NCI-H1436 (cell line): ENCODE measurements at regions not wholly inside any gene's neighbourhood (a gene's known extent, or its start where the extent isn't known, plus 50 kb on each side); places are given as distances from the start of the nearest gene placed in this dataset.

Source experiments
- DNase-seq: peaks from one replicate; lab custom pipeline; 2025; lab: John Stamatoyannopoulos, UW

GRCh38 chr10:57015595-57016318 lies 654.7 kb upstream of the ZWINT start:
- DNase-seq: no peak

- DNase-seq: no peak
These were observed 654.1 kb upstream of the ZWINT start for GRCh38 chr10:57015187-57015586.

GRCh38 chr10:57014758-57015157 lies 653.7 kb upstream of the ZWINT start:
- DNase-seq: no peak

- DNase-seq: no peak
These were observed 647.1 kb upstream of the ZWINT start for GRCh38 chr10:57008189-57008588.

- no peak for DNase-seq
These were observed 630.6 kb upstream of the ZWINT start for GRCh38 chr10:56991591-56992069.

- DNase-seq: no peak
These were observed 614.5 kb upstream of the ZWINT start for GRCh38 chr10:56975513-56975912.

- DNase-seq: no peak
These were observed 612.7 kb upstream of the ZWINT start for GRCh38 chr10:56973766-56974165.

- no peak for DNase-seq
These were observed 582.2 kb upstream of the ZWINT start for GRCh38 chr10:56943221-56943755.

GRCh38 chr10:56934515-56934914 lies 573.5 kb upstream of the ZWINT start:
- DNase-seq: no peak

GRCh38 chr10:56928714-56929113 lies 567.7 kb upstream of the ZWINT start:
- DNase-seq: no peak

GRCh38 chr10:56927701-56928100 lies 566.6 kb upstream of the ZWINT start:
- DNase-seq: no peak

- DNase-seq: no peak
These were observed 559.7 kb upstream of the ZWINT start for GRCh38 chr10:56920601-56921261.

GRCh38 chr10:56912043-56912442 lies 551.0 kb upstream of the ZWINT start:
- no peak for DNase-seq

GRCh38 chr10:56905051-56905450 lies 544.0 kb upstream of the ZWINT start:
- no peak for DNase-seq

- no peak for DNase-seq
These were observed 541.5 kb upstream of the ZWINT start for GRCh38 chr10:56902554-56902953.

- DNase-seq: no peak
These were observed 534.2 kb upstream of the ZWINT start for GRCh38 chr10:56895306-56895705.

- no peak for DNase-seq
These were observed 520.2 kb upstream of the ZWINT start for GRCh38 chr10:56881218-56881617.

- no peak for DNase-seq
These were observed 519.5 kb upstream of the ZWINT start for GRCh38 chr10:56880606-56881005.

- DNase-seq: no peak
These were observed 513.9 kb upstream of the ZWINT start for GRCh38 chr10:56874950-56875349.

GRCh38 chr10:56871160-56871668 lies 510.2 kb upstream of the ZWINT start:
- no peak for DNase-seq

GRCh38 chr10:56867236-56867635 lies 506.2 kb upstream of the ZWINT start:
- DNase-seq: no peak

- no peak for DNase-seq
These were observed 495.5 kb upstream of the ZWINT start for GRCh38 chr10:56856569-56856968.

GRCh38 chr10:56844978-56845529 lies 484.0 kb upstream of the ZWINT start:
- DNase-seq: no peak
